ENCODE measurements at regions not wholly inside any gene's neighbourhood (a gene's known extent, or its start where the extent isn't known, plus 50 kb on each side); places are given as distances from the start of the nearest gene placed in this dataset.

- Histone ChIP-seq H4K8ac (ENCODE audit: low read length) (no peak overlapping the region), H3K14ac (ENCODE audit: low read length in 2 of 2) (no peak overlapping the region), H3K4me2 (ENCODE audit: low read length, poor library complexity, severe bottlenecking) (no peak overlapping the region), H3K27me3 (ENCODE audit: control insufficient read depth in 1 of 2, insufficient read depth in 1 of 2, low read length in 2 of 2) (no peaks in the 10 kb centered on the region), H3K23ac (ENCODE audit: low read length in 2 of 2) (no peak overlapping the region), H3K9ac (ENCODE audit: low read length) (no peak overlapping the region), H2AFZ (ENCODE audit: low read depth, low read length) (no peak overlapping the region), H2BK15ac (ENCODE audit: low read depth, poor library complexity, severe bottlenecking) (no peak overlapping the region), H4K91ac (ENCODE audit: low read length) (no peak overlapping the region), H3K4ac (ENCODE audit: low read depth in 1 of 2, low read length in 2 of 2) (no peak overlapping the region), H3K4me1 (ENCODE audit: control insufficient read depth, insufficient read depth, low read depth, low read length) (no peaks in the 10 kb centered on the region), H2BK12ac (ENCODE audit: low read length in 2 of 2) (no peak overlapping the region), H2AK5ac (ENCODE audit: low read length, severe bottlenecking) (no peak overlapping the region), H3K36me3 (ENCODE audit: control insufficient read depth in 1 of 2, insufficient read depth in 2 of 2, low read depth in 1 of 2, low read length in 2 of 2) (no peaks in the 10 kb centered on the region), H3K79me1 (replicated peaks; ENCODE audit: low read length, poor library complexity, severe bottlenecking) (no peaks in the 10 kb centered on the region), H3K18ac (ENCODE audit: low read depth in 1 of 2, low read length in 2 of 2) (no peak overlapping the region), H2BK5ac (ENCODE audit: low read depth, low read length, poor library complexity, severe bottlenecking) (no peak overlapping the region), H3K4me3 (ENCODE audit: insufficient read depth in 1 of 2, low read depth in 1 of 2, low read length in 2 of 2) (no peak overlapping the region), H2BK120ac (ENCODE audit: low read depth, low read length) (no peak overlapping the region), H3K27ac (ENCODE audit: low read length, poor library complexity, severe bottlenecking) (no peak overlapping the region), H3K9me3 (ENCODE audit: control insufficient read depth, low read length) (no peaks in the 10 kb centered on the region)
- 86% methylated on average over 3 of the region's 3 CpGs for WGBS
- no peak for DNase-seq
Observed at GRCh38 chr18:67081482-67082211, 434.9 kb downstream of the DSEL start.

DNA sequence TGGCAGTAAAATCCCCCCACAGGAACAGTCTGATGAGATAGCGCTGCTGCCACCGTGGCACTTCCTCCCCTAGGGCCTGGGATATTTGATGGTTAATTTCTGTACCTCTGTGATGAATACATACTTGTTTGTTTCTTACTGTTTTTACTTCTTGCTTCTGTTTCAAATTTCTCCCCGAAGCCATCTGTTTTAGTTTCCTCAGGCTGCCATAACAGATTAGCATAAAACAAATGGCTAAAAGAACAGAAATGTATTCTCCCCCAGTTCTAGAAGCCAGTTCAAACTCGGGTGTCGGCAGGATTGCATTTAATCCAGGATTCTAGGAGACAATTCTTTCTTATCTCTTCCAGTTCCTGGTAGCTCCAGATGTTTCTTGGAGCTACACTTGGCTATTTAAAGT, 435.9 kb downstream of the DSEL start:
- H3K4me1 ChIP-seq (ENCODE audit: control insufficient read depth, insufficient read depth, low read depth, low read length) = no peaks in the 10 kb centered on the region
- H3K36me3 ChIP-seq (ENCODE audit: control insufficient read depth in 1 of 2, insufficient read depth in 2 of 2, low read depth in 1 of 2, low read length in 2 of 2) = no peaks in the 10 kb centered on the region
- no peak overlapping the region for H3K23ac ChIP-seq (ENCODE audit: low read length in 2 of 2)
- H2AK5ac ChIP-seq (ENCODE audit: low read length, severe bottlenecking) = no peak overlapping the region
- no peak overlapping the region for H2BK5ac ChIP-seq (ENCODE audit: low read depth, low read length, poor library complexity, severe bottlenecking)
- no peaks in the 10 kb centered on the region for H3K79me1 ChIP-seq (replicated peaks; ENCODE audit: low read length, poor library complexity, severe bottlenecking)
- H3K4ac ChIP-seq (ENCODE audit: low read depth in 1 of 2, low read length in 2 of 2) = no peak overlapping the region
- no peak overlapping the region for H2BK15ac ChIP-seq (ENCODE audit: low read depth, poor library complexity, severe bottlenecking)
- H3K9ac ChIP-seq (ENCODE audit: low read length) = no peak overlapping the region
- H3K4me2 ChIP-seq (ENCODE audit: low read length, poor library complexity, severe bottlenecking) = no peak overlapping the region
- H3K18ac ChIP-seq (ENCODE audit: low read depth in 1 of 2, low read length in 2 of 2) = no peak overlapping the region
- no peak overlapping the region for H4K8ac ChIP-seq (ENCODE audit: low read length)
- no peak overlapping the region for H2BK120ac ChIP-seq (ENCODE audit: low read depth, low read length)
- H3K27ac ChIP-seq (ENCODE audit: low read length, poor library complexity, severe bottlenecking) = no peak overlapping the region
- 96% methylated on average over 4 of the region's 5 CpGs for WGBS
- no peaks in the 10 kb centered on the region for H3K27me3 ChIP-seq (ENCODE audit: control insufficient read depth in 1 of 2, insufficient read depth in 1 of 2, low read length in 2 of 2)
- no peak overlapping the region for H2BK12ac ChIP-seq (ENCODE audit: low read length in 2 of 2)
- no peak overlapping the region for H3K4me3 ChIP-seq (ENCODE audit: insufficient read depth in 1 of 2, low read depth in 1 of 2, low read length in 2 of 2)
- H3K14ac ChIP-seq (ENCODE audit: low read length in 2 of 2) = no peak overlapping the region
- no peak overlapping the region for H4K91ac ChIP-seq (ENCODE audit: low read length)
- H3K9me3 ChIP-seq (ENCODE audit: control insufficient read depth, low read length) = no peaks in the 10 kb centered on the region
- DNase-seq = no peak
- H2AFZ ChIP-seq (ENCODE audit: low read depth, low read length) = no peak overlapping the region

GRCh38 chr18:67074309-67074708, 442.2 kb downstream of the DSEL start:
- Histone ChIP-seq H4K8ac (ENCODE audit: low read length) (no peak overlapping the region), H3K18ac (ENCODE audit: low read depth in 1 of 2, low read length in 2 of 2) (no peak overlapping the region), H3K9me3 (ENCODE audit: control insufficient read depth, low read length) (no peaks in the 10 kb centered on the region), H3K4ac (ENCODE audit: low read depth in 1 of 2, low read length in 2 of 2) (no peak overlapping the region), H3K9ac (ENCODE audit: low read length) (no peak overlapping the region), H2BK12ac (ENCODE audit: low read length in 2 of 2) (no peak overlapping the region), H2AFZ (ENCODE audit: low read depth, low read length) (no peak overlapping the region), H2BK15ac (ENCODE audit: low read depth, poor library complexity, severe bottlenecking) (no peak overlapping the region), H3K4me1 (ENCODE audit: control insufficient read depth, insufficient read depth, low read depth, low read length) (no peaks in the 10 kb centered on the region), H2AK5ac (ENCODE audit: low read length, severe bottlenecking) (no peak overlapping the region), H3K27ac (ENCODE audit: low read length, poor library complexity, severe bottlenecking) (no peak overlapping the region), H4K91ac (ENCODE audit: low read length) (no peak overlapping the region), H3K79me1 (replicated peaks; ENCODE audit: low read length, poor library complexity, severe bottlenecking) (no peaks in the 10 kb centered on the region), H3K4me2 (ENCODE audit: low read length, poor library complexity, severe bottlenecking) (no peak overlapping the region), H3K14ac (ENCODE audit: low read length in 2 of 2) (no peak overlapping the region), H2BK120ac (ENCODE audit: low read depth, low read length) (no peak overlapping the region), H3K4me3 (ENCODE audit: insufficient read depth in 1 of 2, low read depth in 1 of 2, low read length in 2 of 2) (no peak overlapping the region), H3K27me3 (ENCODE audit: control insufficient read depth in 1 of 2, insufficient read depth in 1 of 2, low read length in 2 of 2) (no peaks in the 10 kb centered on the region), H3K36me3 (ENCODE audit: control insufficient read depth in 1 of 2, insufficient read depth in 2 of 2, low read depth in 1 of 2, low read length in 2 of 2) (no peaks in the 10 kb centered on the region), H2BK5ac (ENCODE audit: low read depth, low read length, poor library complexity, severe bottlenecking) (no peak overlapping the region), H3K23ac (ENCODE audit: low read length in 2 of 2) (no peak overlapping the region)
- 70% methylated on average over 3 of the region's 4 CpGs for WGBS
- DNase-seq = no peak

DNA sequence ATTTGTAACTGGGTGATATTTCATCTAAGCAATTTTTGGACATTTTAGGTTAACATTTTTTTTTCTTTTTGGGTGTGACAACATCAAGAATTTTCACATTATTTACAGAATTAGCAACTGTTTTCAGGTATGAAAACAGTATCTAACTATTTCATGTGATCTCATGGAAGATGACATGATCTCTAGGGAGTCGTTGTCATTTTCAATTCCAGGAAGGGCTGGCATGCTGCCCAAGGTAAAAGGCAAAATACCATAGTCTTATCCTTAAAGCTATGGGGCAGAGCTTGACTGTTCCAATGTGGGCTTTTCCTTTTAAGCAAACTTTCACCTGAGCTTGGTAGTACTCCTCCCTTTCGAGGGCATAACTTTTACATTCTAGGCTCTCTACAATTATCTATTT, 443.7 kb downstream of the DSEL start:
- no peak overlapping the region for H3K27ac ChIP-seq (ENCODE audit: low read length, poor library complexity, severe bottlenecking)
- H2AK5ac ChIP-seq (ENCODE audit: low read length, severe bottlenecking) = no peak overlapping the region
- H2BK15ac ChIP-seq (ENCODE audit: low read depth, poor library complexity, severe bottlenecking) = no peak overlapping the region
- no peak overlapping the region for H3K4me2 ChIP-seq (ENCODE audit: low read length, poor library complexity, severe bottlenecking)
- H2BK5ac ChIP-seq (ENCODE audit: low read depth, low read length, poor library complexity, severe bottlenecking) = no peak overlapping the region
- H2BK120ac ChIP-seq (ENCODE audit: low read depth, low read length) = no peak overlapping the region
- H4K91ac ChIP-seq (ENCODE audit: low read length) = no peak overlapping the region
- no peak overlapping the region for H3K9ac ChIP-seq (ENCODE audit: low read length)
- no peak overlapping the region for H3K4me3 ChIP-seq (ENCODE audit: insufficient read depth in 1 of 2, low read depth in 1 of 2, low read length in 2 of 2)
- H3K23ac ChIP-seq (ENCODE audit: low read length in 2 of 2) = no peak overlapping the region
- no peaks in the 10 kb centered on the region for H3K79me1 ChIP-seq (replicated peaks; ENCODE audit: low read length, poor library complexity, severe bottlenecking)
- H3K27me3 ChIP-seq (ENCODE audit: control insufficient read depth in 1 of 2, insufficient read depth in 1 of 2, low read length in 2 of 2) = no peaks in the 10 kb centered on the region
- no peaks in the 10 kb centered on the region for H3K4me1 ChIP-seq (ENCODE audit: control insufficient read depth, insufficient read depth, low read depth, low read length)
- H3K18ac ChIP-seq (ENCODE audit: low read depth in 1 of 2, low read length in 2 of 2) = no peak overlapping the region
- no peaks in the 10 kb centered on the region for H3K36me3 ChIP-seq (ENCODE audit: control insufficient read depth in 1 of 2, insufficient read depth in 2 of 2, low read depth in 1 of 2, low read length in 2 of 2)
- H3K4ac ChIP-seq (ENCODE audit: low read depth in 1 of 2, low read length in 2 of 2) = no peak overlapping the region
- no peak overlapping the region for H2BK12ac ChIP-seq (ENCODE audit: low read length in 2 of 2)
- H2AFZ ChIP-seq (ENCODE audit: low read depth, low read length) = no peak overlapping the region
- no peaks in the 10 kb centered on the region for H3K9me3 ChIP-seq (ENCODE audit: control insufficient read depth, low read length)
- WGBS = 86% methylated on average over 2 of the region's 2 CpGs
- no peak overlapping the region for H3K14ac ChIP-seq (ENCODE audit: low read length in 2 of 2)
- no peak for DNase-seq
- no peak overlapping the region for H4K8ac ChIP-seq (ENCODE audit: low read length)

Data from mesenchymal stem cell (in vitro differentiated cells and primary cell).